ENCODE measurements at regions not wholly inside any gene's neighbourhood (a gene's known extent, or its start where the extent isn't known, plus 50 kb on each side); places are given as distances from the start of the nearest gene placed in this dataset.
"Not testable (repeated sequence)": the region's sequence is repeated elsewhere in the genome, so short reads cannot be mapped to it uniquely, and the experiment has no call there.

DNA sequence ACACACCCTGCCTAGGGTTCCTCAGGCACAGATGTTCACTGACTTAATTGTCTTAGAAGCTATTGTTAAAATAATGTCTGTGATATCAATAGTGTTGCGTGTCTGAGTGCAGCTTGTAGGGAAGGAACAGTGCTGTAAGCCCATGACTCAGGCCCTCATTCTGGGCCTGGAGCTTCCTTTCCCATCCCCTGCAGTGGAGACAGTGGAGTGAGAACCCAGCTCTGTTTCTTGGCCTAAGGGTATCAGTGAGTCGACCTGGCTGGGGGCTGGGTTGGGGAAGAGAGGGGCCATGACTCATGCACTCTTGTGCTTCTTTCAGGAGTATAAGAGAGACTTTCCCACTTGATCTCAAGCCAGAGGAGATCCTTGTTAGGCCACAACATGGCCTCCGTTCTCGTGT lies 106.8 kb downstream of the HRH4 start:
- DNase-seq = no peak

DNA sequence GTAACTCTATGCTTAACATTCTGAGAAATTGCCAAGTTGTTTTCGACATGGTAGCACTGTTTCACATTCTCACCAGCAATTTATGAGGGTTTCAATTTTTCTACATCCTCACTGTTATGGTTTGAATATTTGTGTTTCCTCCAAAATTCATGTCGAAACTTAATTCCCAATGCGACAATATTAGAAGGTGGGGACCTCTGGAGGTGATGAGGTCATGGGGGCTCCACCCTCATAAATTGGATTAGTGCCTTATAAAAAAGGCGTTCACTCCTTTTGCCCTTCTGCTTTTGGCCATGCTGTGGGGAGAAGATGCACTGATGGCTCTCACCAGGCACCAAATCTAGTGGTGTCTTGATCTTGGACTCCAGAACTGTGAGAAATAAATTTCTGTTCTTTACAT lies 110.3 kb downstream of the HRH4 start:
- DNase-seq = no peak

GRCh38 chr18:24582771-24583170 lies 122.3 kb downstream of the HRH4 start:
- no peak for DNase-seq

- DNase-seq = no peak
These were observed 123.8 kb downstream of the HRH4 start for GRCh38 chr18:24584205-24584604.

DNA sequence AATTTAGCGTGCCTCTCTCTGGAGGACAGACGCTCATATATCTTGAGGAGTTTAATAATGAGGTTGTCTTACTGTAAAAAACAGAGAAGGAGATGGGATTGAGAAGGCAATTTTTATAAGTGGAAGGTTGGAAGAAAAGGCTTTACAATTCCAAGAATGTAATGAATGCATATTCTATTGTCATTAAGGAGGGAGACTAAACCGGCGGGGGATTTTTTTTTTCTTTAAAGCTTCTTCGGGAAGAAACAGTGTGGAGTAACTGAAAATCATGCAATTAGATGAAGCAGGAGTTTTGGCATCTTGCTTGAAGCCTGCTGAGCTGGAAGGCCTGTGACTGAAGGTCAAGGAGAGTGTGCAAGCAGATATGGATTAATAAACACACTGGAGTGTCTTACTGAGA lies 124.4 kb downstream of the HRH4 start:
- DNase-seq = no peak

- no peak for DNase-seq
These were observed 125.6 kb downstream of the HRH4 start for GRCh38 chr18:24585996-24586566.

DNA sequence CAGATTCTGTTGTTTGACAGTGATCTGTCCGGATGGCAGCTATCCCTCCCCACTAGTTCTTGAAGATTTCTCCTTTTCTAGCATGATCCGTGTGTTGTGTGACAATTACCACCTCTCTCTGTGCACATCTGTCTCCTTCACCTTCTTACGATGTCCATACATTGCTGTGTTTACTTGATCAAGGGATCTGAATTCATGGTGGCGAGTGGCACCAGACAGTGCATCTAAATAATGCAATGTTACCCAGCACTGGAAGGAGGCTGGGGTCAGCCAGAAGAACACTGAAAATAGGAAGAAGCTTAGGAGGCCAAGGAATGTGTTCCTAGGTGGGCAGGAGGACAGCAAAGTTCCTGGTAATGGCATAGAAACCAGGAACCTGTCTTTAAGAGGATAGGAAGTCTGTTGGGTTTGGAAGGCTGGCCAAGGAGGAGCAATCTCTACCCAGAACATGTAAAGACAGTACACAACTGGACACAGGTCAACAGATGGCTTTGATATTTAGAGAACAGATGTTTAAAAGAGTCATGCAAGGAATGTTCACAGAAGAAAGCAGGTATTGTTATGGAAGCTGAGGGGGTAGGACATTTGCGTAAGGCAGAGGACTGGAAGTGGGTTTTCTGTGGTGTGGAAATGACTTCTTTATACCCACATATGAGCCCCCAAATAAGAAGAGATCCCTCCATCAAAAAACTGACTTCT lies 126.4 kb downstream of the HRH4 start:
- no peak for DNase-seq

DNA sequence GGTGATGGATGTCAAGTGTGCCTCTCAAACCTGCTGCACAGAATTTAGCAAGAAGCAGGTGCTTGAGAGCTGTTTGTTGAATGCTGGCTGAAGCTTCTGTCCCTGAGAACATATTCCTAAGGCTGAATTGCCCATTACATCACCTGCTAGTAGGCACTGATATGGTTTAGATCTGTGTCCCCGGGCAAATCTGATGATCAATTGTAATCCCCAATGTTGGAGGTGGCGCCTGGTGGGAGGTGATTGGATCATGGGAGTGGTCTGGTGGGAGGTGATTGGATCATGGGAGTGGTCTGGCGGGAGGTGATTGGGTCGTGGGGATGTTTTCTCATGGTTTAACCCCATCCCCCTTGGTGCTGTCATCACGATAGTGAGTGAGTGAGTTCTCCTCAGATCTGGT lies 128.0 kb downstream of the HRH4 start:
- no peak for DNase-seq

GRCh38 chr18:24590946-24591345 lies 130.5 kb downstream of the HRH4 start:
- no peak for DNase-seq

GRCh38 chr18:24593401-24593800 lies 133.0 kb downstream of the HRH4 start:
- DNase-seq = no peak

GRCh38 chr18:24593886-24594285 lies 133.4 kb downstream of the HRH4 start:
- DNase-seq = no peak

- DNase-seq = no peak
These were observed 135.2 kb downstream of the HRH4 start for GRCh38 chr18:24595561-24596031.

DNA sequence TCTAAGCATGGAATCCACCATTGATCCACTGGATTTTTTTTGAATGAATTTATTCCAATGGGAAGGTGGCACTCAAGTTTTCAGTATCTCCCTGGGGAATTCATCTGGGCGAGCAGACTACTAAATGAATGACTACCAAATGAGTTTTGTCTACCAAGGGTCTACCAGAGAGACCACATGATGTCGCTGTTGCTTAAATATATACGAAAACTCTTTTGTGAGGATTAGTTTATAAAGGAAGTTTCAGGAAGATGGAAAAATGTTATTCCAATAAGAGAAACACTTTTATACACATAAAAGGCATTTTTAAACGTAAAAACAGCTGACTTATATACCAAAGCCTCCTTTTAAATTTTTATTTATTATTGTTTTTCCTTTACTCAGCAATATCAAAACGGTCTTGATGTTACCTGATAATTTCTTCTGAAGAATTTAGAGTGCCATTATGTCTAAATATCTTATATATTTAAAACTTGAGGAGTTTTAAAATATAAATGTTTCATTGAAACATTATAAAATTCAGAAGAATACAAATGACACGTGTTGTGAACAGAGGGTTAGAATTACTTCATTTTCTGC lies 139.7 kb downstream of the HRH4 start:
- no peak for DNase-seq

- DNase-seq = no peak
These were observed 141.1 kb downstream of the HRH4 start for GRCh38 chr18:24601585-24601984.

DNA sequence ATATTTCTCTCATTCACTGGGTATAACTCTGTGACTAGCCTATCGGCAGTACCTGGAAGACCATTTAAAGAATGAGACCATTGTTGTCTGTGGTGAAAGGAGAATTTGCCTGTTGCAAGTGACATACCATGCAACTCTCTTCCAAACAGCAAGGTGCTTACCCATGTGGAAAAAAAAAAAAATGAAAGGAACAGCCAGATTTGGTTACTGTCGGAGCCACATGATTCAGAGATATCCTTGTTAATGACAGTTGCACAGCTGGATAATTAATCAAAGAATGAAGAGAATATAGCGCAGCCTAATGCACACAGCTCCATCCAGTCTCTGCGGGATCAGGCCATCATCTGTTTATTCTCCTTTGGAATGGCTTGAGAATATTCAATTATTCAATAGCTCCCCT lies 141.8 kb downstream of the HRH4 start:
- DNase-seq = no peak

- DNase-seq = no peak
These were observed 142.7 kb downstream of the HRH4 start for GRCh38 chr18:24603151-24603550.

DNA sequence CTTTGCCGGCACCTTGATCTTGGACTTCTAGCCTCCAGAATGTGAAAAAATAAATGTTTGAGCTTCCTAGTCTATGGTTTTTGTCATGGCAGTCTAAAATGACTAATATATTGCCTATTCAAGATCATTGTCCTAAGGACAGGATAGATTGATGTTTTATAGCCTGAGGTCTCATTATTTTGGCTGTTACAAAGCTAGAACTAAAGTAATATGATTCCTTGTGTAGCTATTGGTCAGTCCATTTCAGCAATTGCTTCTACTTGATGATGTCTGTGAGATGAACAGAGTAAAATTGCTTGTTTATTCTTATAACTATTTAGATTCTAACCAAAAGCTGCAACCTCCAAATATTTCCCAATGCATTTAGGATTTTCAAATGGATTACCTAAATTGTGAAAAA lies 145.0 kb downstream of the HRH4 start:
- DNase-seq = no peak

DNA sequence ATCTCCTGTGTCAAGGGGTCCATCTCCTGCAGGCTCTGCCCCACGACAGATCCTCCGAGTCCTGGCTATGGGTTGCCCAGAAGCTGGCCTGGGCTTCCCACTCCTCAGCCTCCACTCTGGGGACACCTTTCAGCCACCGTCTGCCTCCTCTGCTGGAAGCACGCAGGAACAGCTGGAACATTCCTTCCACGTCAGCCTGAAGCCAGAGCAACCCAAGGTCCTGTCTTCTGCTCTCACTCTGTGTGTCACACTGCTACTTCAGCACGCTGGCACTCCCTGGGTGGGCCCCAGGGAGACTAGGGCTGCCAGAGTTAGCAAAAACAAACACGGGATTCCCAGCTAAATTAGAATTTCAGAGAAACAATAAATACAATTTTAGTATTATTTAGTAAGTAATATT lies 148.8 kb downstream of the HRH4 start:
- no peak for DNase-seq

GRCh38 chr18:24611075-24611474 lies 150.6 kb downstream of the HRH4 start:
- DNase-seq = no peak

DNA sequence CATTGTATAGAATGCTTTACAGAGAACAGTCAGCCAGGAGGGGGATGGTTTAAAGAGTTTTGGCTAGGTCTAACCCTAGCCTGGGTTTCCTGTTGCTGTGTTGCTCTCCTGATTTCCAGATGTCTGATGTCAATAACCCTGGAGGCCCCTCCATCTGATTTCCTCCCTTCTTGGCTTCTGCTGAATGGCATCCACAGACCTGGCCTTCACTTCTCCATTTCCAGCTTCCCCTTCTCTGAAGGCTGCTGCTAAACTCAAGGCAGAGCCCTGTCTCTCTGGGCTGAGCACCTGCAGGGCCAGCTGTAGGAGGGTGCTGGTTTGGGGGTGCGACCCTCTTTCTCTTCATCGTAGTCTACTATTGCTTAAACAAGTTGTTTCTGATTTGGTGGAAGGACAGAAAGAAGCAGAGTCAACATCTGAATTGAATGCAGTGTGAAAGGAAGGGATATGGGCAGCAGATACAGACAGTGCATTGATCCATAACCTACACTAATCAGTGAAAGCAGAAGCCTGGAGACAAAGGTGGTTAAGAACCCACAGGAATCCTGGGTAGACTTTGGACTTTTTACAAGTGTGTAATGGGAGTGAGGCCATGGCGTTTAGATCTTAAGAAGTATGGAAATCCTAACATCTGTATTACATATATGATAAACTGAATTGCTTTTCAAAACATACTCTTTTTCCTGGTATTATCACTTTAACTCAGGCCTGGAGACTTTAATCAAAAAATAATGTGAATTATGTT lies 153.6 kb downstream of the HRH4 start:
- no peak for DNase-seq

DNA sequence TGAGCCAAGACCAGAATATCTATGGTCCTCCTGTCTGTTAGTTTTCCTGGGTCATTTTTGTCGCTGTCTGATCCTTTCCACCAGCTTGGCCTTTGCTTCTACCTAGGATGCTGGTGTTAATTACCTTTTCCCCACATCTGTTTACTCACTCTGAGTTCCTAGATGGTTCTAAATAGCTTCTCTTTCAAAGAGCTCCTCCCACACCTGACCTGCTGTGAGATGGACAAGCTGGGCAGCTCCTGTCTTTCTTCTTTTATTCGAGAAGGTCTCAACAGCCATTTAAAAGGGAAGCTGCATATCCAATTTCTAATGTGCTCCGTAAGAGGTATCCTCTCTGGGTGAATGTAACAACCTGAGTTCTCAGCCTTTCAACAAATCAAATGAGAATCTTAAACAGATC lies 156.2 kb downstream of the HRH4 start:
- DNase-seq = no peak

- not testable (repeated sequence) for DNase-seq
These were observed 164.0 kb downstream of the HRH4 start for GRCh38 chr18:24624421-24624820.

GRCh38 chr18:24627644-24628315 lies 167.3 kb downstream of the HRH4 start:
- DNase-seq = no peak

Measured in NCI-H2081 treated with DMSO at 0.1 percent for 48 hours (cell line).